SK-N-SH treated with all-trans-retinoic acid at 6 μM for 48 hours (cell line): ENCODE measurements at regions not wholly inside any gene's neighbourhood (a gene's known extent, or its start where the extent isn't known, plus 50 kb on each side); places are given as distances from the start of the nearest gene placed in this dataset.

Experiments
- ATAC-seq: fragments of 200-7000 bp; cut with Tn5 transposase; 3 replicates; pipeline ENCODE4 v1.9.1; 2020; ENCODE audit warnings: mild to moderate bottlenecking, moderate library complexity
- ARNTL ChIP-seq: fragments of 450-650 bp; formaldehyde crosslinking; IDR thresholded peaks from 2 replicates; pipeline ENCODE4 v1.5.0; 2020; ENCODE audit warnings: low read depth, mild to moderate bottlenecking, moderate library complexity, borderline replicate concordance
- BACH2 ChIP-seq: fragments of 250-450 bp; sonication (Bioruptor Pico); IDR thresholded peaks from 2 replicates; pipeline ENCODE4 v1.9.0; 2021; ENCODE audit warnings: mild to moderate bottlenecking, borderline replicate concordance
- CREB5 ChIP-seq: fragments of 250-450 bp; sonication (Bioruptor Pico); IDR thresholded peaks from 2 replicates; pipeline ENCODE4 v1.5.1; 2020; ENCODE audit warnings: low read depth, mild to moderate bottlenecking, moderate library complexity
- CSDC2 ChIP-seq: fragments of 250-450 bp; sonication (Bioruptor Pico); IDR thresholded peaks from 2 replicates; pipeline ENCODE4 v1.5.0; 2020; ENCODE audit warnings: mild to moderate bottlenecking, moderate library complexity
- ESRRG ChIP-seq: fragments of 250-450 bp; sonication (Bioruptor Pico); IDR thresholded peaks from 2 replicates; pipeline ENCODE4 v1.6.1; 2021; ENCODE audit warnings: mild to moderate bottlenecking
- GLIS3 ChIP-seq: fragments of 250-450 bp; sonication (Bioruptor Pico); IDR thresholded peaks from 2 replicates; pipeline ENCODE4 v1.5.0; 2020; ENCODE audit warnings: mild to moderate bottlenecking, moderate library complexity
- ISL1 ChIP-seq: fragments of 250-450 bp; sonication (Bioruptor Pico); IDR thresholded peaks from 2 replicates; pipeline ENCODE4 v2.1.2; 2022; ENCODE audit warnings: mild to moderate bottlenecking, moderate library complexity
- OSR1 ChIP-seq: fragments of 250-450 bp; sonication (Bioruptor Pico); IDR thresholded peaks from 2 replicates; pipeline ENCODE4 v1.8.0; 2022; ENCODE audit warnings: moderate library complexity, mild to moderate bottlenecking, inconsistent platforms
- PATZ1 ChIP-seq: fragments of 250-450 bp; sonication (Bioruptor Pico); IDR thresholded peaks from 2 replicates; pipeline ENCODE4 v1.8.0; 2020; ENCODE audit warnings: mild to moderate bottlenecking, moderate library complexity, borderline replicate concordance
- POU6F1 ChIP-seq: fragments of 250-450 bp; sonication (Bioruptor Pico); IDR thresholded peaks from 2 replicates; pipeline ENCODE4 v1.8.0; 2021; ENCODE audit warnings: low read depth, mild to moderate bottlenecking, moderate library complexity, borderline replicate concordance
- PPARA ChIP-seq: fragments of 250-450 bp; sonication (Bioruptor Pico); IDR thresholded peaks from 2 replicates; pipeline ENCODE4 v1.5.0; 2020; ENCODE audit warnings: mild to moderate bottlenecking, borderline replicate concordance
- RARB ChIP-seq: fragments of 250-450 bp; sonication (Bioruptor Pico); IDR thresholded peaks from 2 replicates; pipeline ENCODE4 v1.8.0; 2021; ENCODE audit warnings: mild to moderate bottlenecking, moderate library complexity
- SNAI2 ChIP-seq: fragments of 250-450 bp; sonication (Bioruptor Pico); IDR thresholded peaks from 2 replicates; pipeline ENCODE4 v1.5.0; 2020; ENCODE audit warnings: mild to moderate bottlenecking, moderate library complexity
- TCF4 ChIP-seq: fragments of 250-450 bp; sonication (Bioruptor Pico); IDR thresholded peaks from 2 replicates; pipeline ENCODE4 v1.8.0; 2021; ENCODE audit warnings: mild to moderate bottlenecking, moderate library complexity, borderline replicate concordance
- TOX ChIP-seq: fragments of 250-450 bp; sonication (Bioruptor Pico); IDR thresholded peaks from 2 replicates; pipeline ENCODE4 v1.8.0; 2021; ENCODE audit warnings: mild to moderate bottlenecking, moderate library complexity, borderline replicate concordance
- TSHZ2 ChIP-seq: fragments of 250-450 bp; sonication (Bioruptor Pico); IDR thresholded peaks from 2 replicates; pipeline ENCODE4 v1.5.0; 2020; ENCODE audit warnings: mild to moderate bottlenecking, moderate library complexity
- ZFP3 ChIP-seq: fragments of 250-450 bp; sonication (Bioruptor Pico); IDR thresholded peaks from 2 replicates; pipeline ENCODE4 v1.5.0; 2020; ENCODE audit warnings: mild to moderate bottlenecking, moderate library complexity
- ZFP30 ChIP-seq: fragments of 450-650 bp; formaldehyde crosslinking; IDR thresholded peaks from 2 replicates; pipeline ENCODE4 v1.5.0; 2022; ENCODE audit warnings: mild to moderate bottlenecking, moderate library complexity
- ZNF565 ChIP-seq: fragments of 450-650 bp; formaldehyde crosslinking; conservative IDR thresholded peaks from 2 replicates; pipeline ENCODE4 v1.5.0; 2020; ENCODE audit warnings: low read depth, mild to moderate bottlenecking, moderate library complexity
- ZNF70 ChIP-seq: fragments of 450-650 bp; formaldehyde crosslinking; IDR thresholded peaks from 2 replicates; pipeline ENCODE4 v1.5.0; 2020; ENCODE audit warnings: mild to moderate bottlenecking, moderate library complexity
- ZNF8 ChIP-seq: fragments of 450-650 bp; formaldehyde crosslinking; IDR thresholded peaks from 2 replicates; pipeline ENCODE4 v1.5.0; 2020; ENCODE audit warnings: mild to moderate bottlenecking, moderate library complexity

GRCh38 chr16:48444574-48444973 lies 59.4 kb upstream of the SIAH1 start:
- no peak for TF ChIP-seq ARNTL
- no peak for TF ChIP-seq PATZ1 (CRISPR knock-in tag)
- no peak for TF ChIP-seq ZNF8 (CRISPR knock-in tag)
- TF ChIP-seq ISL1 (CRISPR knock-in tag): no peak
- TF ChIP-seq SNAI2 (CRISPR knock-in tag): no peak
- TF ChIP-seq POU6F1 (CRISPR knock-in tag): no peak
- no peak for TF ChIP-seq TCF4 (CRISPR knock-in tag)
- TF ChIP-seq ZFP30 (CRISPR knock-in tag): no peak
- TF ChIP-seq ESRRG (CRISPR knock-in tag): no peak
- TF ChIP-seq BACH2 (CRISPR knock-in tag): no peak
- TF ChIP-seq GLIS3: no peak
- no peak for TF ChIP-seq TSHZ2 (CRISPR knock-in tag)
- no peak for TF ChIP-seq PPARA (CRISPR knock-in tag)
- no peak for TF ChIP-seq RARB (CRISPR knock-in tag)
- TF ChIP-seq ZFP3 (CRISPR knock-in tag): no peak
- no peak for TF ChIP-seq CSDC2 (CRISPR knock-in tag)
- no peak for TF ChIP-seq ZNF70
- TF ChIP-seq ZNF565: no peak
- peak; percentile 86 for ATAC-seq

- TF ChIP-seq TCF4 (CRISPR knock-in tag): no peak
- TF ChIP-seq ZNF70: no peak
- no peak for TF ChIP-seq CSDC2 (CRISPR knock-in tag)
- no peak for TF ChIP-seq TSHZ2 (CRISPR knock-in tag)
- TF ChIP-seq OSR1 (CRISPR knock-in tag): no peak
- no peak for TF ChIP-seq ZNF8 (CRISPR knock-in tag)
- no peak for TF ChIP-seq BACH2 (CRISPR knock-in tag)
- no peak for TF ChIP-seq ISL1 (CRISPR knock-in tag)
- TF ChIP-seq ZFP3 (CRISPR knock-in tag): no peak
- TF ChIP-seq CREB5 (CRISPR knock-in tag): no peak
- no peak for TF ChIP-seq ZNF565
- no peak for TF ChIP-seq POU6F1 (CRISPR knock-in tag)
- no peak for TF ChIP-seq PATZ1 (CRISPR knock-in tag)
- TF ChIP-seq SNAI2 (CRISPR knock-in tag): no peak
- TF ChIP-seq ESRRG (CRISPR knock-in tag): no peak
- TF ChIP-seq TOX (CRISPR knock-in tag): no peak
- no peak for ATAC-seq
Observed at GRCh38 chr16:48442379-48442778, 57.2 kb upstream of the SIAH1 start.
